BLaER1 (cell line): ENCODE measurements at regions not wholly inside any gene's neighbourhood (a gene's known extent, or its start where the extent isn't known, plus 50 kb on each side); places are given as distances from the start of the nearest gene placed in this dataset.
"Not testable (repeated sequence)": the region's sequence is repeated elsewhere in the genome, so short reads cannot be mapped to it uniquely, and the experiment has no call there.

Experiments
- H3K27ac ChIP-seq: shearing (Covaris generic); formaldehyde crosslinking; 2 replicates; pipeline ENCODE4 v1.8.1; 2022
- H3K27me3 ChIP-seq: shearing (Covaris generic); formaldehyde crosslinking; 2 replicates; pipeline ENCODE4 v1.8.1; 2022
- H3K36me3 ChIP-seq: shearing (Covaris generic); formaldehyde crosslinking; 2 replicates; pipeline ENCODE4 v1.8.1; 2022
- H3K4me1 ChIP-seq: shearing (Covaris generic); formaldehyde crosslinking; 2 replicates; pipeline ENCODE4 v1.8.1; 2022
- H3K4me2 ChIP-seq: shearing (Covaris generic); formaldehyde crosslinking; 2 replicates; pipeline ENCODE4 v1.8.1; 2022
- H3K4me3 ChIP-seq: shearing (Covaris generic); formaldehyde crosslinking; 2 replicates; pipeline ENCODE4 v1.8.1; 2022
- H3K9ac ChIP-seq: shearing (Covaris generic); formaldehyde crosslinking; 2 replicates; pipeline ENCODE4 v1.8.1; 2022
- H3K9me3 ChIP-seq: shearing (Covaris generic); formaldehyde crosslinking; 2 replicates; pipeline ENCODE4 v1.8.1; 2022
- H4K20me1 ChIP-seq: shearing (Covaris generic); formaldehyde crosslinking; 2 replicates; pipeline ENCODE4 v1.8.1; 2022
- Cebpa-rat ChIP-seq: shearing (Covaris generic); IDR thresholded peaks from 2 replicates; pipeline ENCODE4 v1.8.1; 2022

GRCh38 chr13:54511366-54511765 is 1482.8 kb downstream of the OLFM4 start:
- Histone ChIP-seq H3K9ac (no peak overlapping the region), H3K9me3 (no peaks in the 10 kb centered on the region), H3K36me3 (no peaks in the 10 kb centered on the region), H3K4me1 (no peaks in the 10 kb centered on the region), H3K4me2 (no peak overlapping the region), H3K27ac (no peak overlapping the region), H3K4me3 (no peak overlapping the region), H3K27me3 (no peaks in the 10 kb centered on the region), H4K20me1 (no peaks in the 10 kb centered on the region)
- TF ChIP-seq Cebpa-rat, result no peak

DNA sequence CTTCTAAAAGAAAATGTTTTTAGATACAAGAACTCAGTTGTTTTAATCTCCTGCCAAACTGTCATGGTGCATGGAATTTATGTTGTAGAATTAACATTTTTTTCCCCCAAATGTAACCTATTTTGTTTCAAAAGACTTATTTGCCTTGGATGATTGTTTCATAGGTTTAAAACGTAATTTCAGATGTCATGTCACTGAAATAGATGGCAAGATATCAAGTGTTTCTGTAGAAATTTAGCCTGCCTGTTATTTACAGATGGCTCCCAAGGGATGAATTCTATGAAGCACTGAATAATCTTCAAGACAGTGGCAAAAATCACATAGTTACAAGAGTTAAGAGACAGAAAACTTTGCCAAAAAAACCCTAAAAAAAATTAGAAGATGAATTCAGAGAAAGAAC is 1484.6 kb downstream of the OLFM4 start:
- Histone ChIP-seq H3K27me3 (no peaks in the 10 kb centered on the region), H3K27ac (no peak overlapping the region), H3K9ac (no peak overlapping the region), H3K36me3 (no peaks in the 10 kb centered on the region), H4K20me1 (no peaks in the 10 kb centered on the region), H3K4me1 (no peaks in the 10 kb centered on the region), H3K9me3 (no peaks in the 10 kb centered on the region), H3K4me2 (no peak overlapping the region), H3K4me3 (no peak overlapping the region)
- TF ChIP-seq Cebpa-rat, result no peak

DNA sequence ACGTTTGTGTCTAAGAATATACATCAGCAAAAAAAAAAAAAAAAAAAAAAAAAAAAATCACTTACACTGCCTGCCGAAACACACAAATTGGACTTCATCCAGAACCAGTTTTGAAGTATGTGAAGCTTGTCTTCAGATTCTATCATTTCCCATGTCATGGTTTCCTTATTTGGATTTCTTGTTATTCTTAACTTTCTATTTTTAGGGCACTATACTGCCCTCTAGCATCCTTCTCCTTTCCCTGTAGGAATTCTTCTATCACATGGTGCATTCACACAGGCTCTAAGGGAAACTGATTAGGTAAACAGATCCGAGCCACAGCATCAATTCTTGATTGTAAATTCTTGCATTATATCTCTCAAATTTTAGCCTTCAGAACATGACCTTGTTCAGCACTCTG is 1507.5 kb downstream of the OLFM4 start:
- no peak overlapping the region for H3K4me2 ChIP-seq
- H3K4me1 ChIP-seq, result no peaks in the 10 kb centered on the region
- H3K27ac ChIP-seq, result no peak overlapping the region
- TF ChIP-seq Cebpa-rat, result no peak
- H3K9me3 ChIP-seq, result no peaks in the 10 kb centered on the region
- H3K4me3 ChIP-seq, result no peak overlapping the region
- H3K36me3 ChIP-seq, result no peaks in the 10 kb centered on the region
- no peaks in the 10 kb centered on the region for H3K27me3 ChIP-seq
- no peak overlapping the region for H3K9ac ChIP-seq
- H4K20me1 ChIP-seq, result no peaks in the 10 kb centered on the region

- H4K20me1 ChIP-seq, result no peaks in the 10 kb centered on the region
- no peaks in the 10 kb centered on the region for H3K9me3 ChIP-seq
- no peaks in the 10 kb centered on the region for H3K27me3 ChIP-seq
- no peak overlapping the region for H3K4me3 ChIP-seq
- no peak for TF ChIP-seq Cebpa-rat
- no peaks in the 10 kb centered on the region for H3K4me1 ChIP-seq
- no peak overlapping the region for H3K9ac ChIP-seq
- no peak overlapping the region for H3K4me2 ChIP-seq
- no peak overlapping the region for H3K27ac ChIP-seq
- H3K36me3 ChIP-seq, result no peaks in the 10 kb centered on the region
Measured at GRCh38 chr13:54563286-54563685, 1534.7 kb downstream of the OLFM4 start.

DNA sequence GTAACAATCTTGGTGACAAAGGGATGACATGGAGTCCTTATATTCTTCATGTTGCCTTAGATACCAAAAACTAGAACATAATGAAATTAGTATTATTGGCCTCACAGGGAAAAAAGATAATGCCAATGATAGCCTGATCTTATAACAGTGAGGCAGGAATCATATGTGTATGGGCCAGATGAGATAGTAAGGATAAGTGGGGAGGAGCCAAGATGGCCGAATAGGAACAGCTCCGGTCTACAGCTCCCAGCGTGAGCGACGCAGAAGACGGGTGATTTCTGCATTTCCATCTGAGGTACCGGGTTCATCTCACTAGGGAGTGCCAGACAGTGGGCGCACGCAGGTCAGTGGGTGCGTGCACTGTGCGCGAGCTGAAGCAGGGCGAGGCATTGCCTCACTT is 1543.4 kb downstream of the OLFM4 start:
- H3K4me3 ChIP-seq, result not testable (repeated sequence)

DNA sequence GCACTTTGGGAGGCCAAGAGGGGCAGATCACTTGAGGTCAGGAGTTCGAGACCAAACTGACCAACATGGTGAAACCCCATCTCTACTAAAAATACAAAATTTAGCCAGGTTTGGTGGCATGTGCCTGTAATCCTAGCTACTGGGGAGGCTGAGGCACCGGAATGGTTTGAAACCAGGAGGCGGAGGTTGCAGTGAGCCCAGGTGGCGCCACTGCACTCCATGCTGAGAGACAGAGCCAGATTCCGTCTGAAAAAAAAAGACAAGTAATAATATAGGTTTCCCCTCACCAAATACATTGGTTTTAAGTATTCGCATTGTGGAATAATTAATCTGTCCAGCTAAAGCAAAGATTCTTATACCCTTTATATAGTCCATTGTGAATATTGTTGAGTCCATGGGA is 1544.6 kb downstream of the OLFM4 start:
- Histone ChIP-seq H3K4me3 (no peak overlapping the region), H3K36me3 (no peaks in the 10 kb centered on the region), H3K4me2 (no peak overlapping the region), H3K9ac (no peak overlapping the region), H3K4me1 (no peaks in the 10 kb centered on the region), H3K27me3 (no peaks in the 10 kb centered on the region), H3K27ac (no peak overlapping the region), H3K9me3 (no peaks in the 10 kb centered on the region), H4K20me1 (no peaks in the 10 kb centered on the region)
- no peak for TF ChIP-seq Cebpa-rat

More for the DNA sequence above, 1543.4 kb downstream of the OLFM4 start:
- H4K20me1 ChIP-seq, H3K9ac ChIP-seq, H3K27me3 ChIP-seq, H3K36me3 ChIP-seq, H3K4me1 ChIP-seq, H3K4me2 ChIP-seq, H3K9me3 ChIP-seq, H3K27ac ChIP-seq: not testable (repeated sequence)

GRCh38 chr13:54574791-54575190 is 1546.2 kb downstream of the OLFM4 start:
- Histone ChIP-seq H3K27me3 (no peaks in the 10 kb centered on the region), H3K9me3 (no peaks in the 10 kb centered on the region), H3K4me3 (no peak overlapping the region), H3K4me1 (no peaks in the 10 kb centered on the region), H3K36me3 (no peaks in the 10 kb centered on the region), H3K27ac (no peak overlapping the region), H4K20me1 (no peaks in the 10 kb centered on the region), H3K4me2 (no peak overlapping the region), H3K9ac (no peak overlapping the region)
- TF ChIP-seq Cebpa-rat, result no peak

DNA sequence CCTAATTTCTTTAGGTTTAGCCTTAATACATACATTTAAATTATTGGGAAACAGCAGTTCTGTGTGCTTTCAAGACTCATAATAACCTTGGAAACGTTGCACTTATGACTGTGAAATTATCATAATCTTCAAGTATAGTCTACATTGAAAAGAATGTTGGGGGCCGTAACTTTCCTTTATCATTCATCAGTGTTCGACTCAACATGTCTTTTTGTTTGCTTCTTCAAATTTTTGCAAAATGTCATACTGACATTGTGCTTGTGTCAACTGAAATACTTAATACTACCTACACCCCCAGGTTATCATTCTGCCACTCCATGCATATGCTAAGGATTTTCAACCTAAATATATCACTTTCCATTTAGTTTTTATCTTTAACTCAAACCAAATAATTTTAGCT is 1562.9 kb downstream of the OLFM4 start:
- H3K9me3 ChIP-seq, result no peaks in the 10 kb centered on the region
- no peaks in the 10 kb centered on the region for H3K4me1 ChIP-seq
- no peak overlapping the region for H3K9ac ChIP-seq
- H3K4me3 ChIP-seq, result no peak overlapping the region
- H3K27me3 ChIP-seq, result no peaks in the 10 kb centered on the region
- H3K27ac ChIP-seq, result no peak overlapping the region
- TF ChIP-seq Cebpa-rat, result no peak
- H3K36me3 ChIP-seq, result no peaks in the 10 kb centered on the region
- no peaks in the 10 kb centered on the region for H4K20me1 ChIP-seq
- H3K4me2 ChIP-seq, result no peak overlapping the region

GRCh38 chr13:54592201-54592600 is 1563.6 kb downstream of the OLFM4 start:
- no peak for TF ChIP-seq Cebpa-rat
- Histone ChIP-seq H3K27ac (no peak overlapping the region), H3K9ac (no peak overlapping the region), H3K4me1 (no peaks in the 10 kb centered on the region), H4K20me1 (no peaks in the 10 kb centered on the region), H3K4me3 (no peak overlapping the region), H3K9me3 (no peaks in the 10 kb centered on the region), H3K27me3 (no peaks in the 10 kb centered on the region), H3K4me2 (no peak overlapping the region), H3K36me3 (no peaks in the 10 kb centered on the region)

DNA sequence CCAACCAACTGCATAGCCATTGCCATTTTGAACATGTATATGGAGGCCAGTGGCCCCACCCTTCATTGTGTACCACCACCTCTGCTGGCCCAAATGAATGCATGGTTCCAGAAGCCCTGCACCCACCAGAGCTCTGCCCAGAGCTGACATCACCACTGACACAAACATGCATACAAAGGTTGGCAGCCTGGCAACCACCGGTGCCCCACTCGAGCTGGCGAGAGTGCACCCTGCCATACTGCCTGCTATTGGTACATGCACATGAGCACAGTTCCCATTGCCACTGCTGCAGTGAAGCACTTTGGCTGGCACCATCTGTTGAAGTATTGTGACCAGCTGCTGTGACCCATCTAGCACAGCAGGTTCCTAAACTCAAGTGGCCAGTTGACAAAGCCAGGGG is 1564.9 kb downstream of the OLFM4 start:
- no peak for TF ChIP-seq Cebpa-rat
- H3K9ac ChIP-seq, result no peak overlapping the region
- no peaks in the 10 kb centered on the region for H3K27me3 ChIP-seq
- no peak overlapping the region for H3K4me3 ChIP-seq
- no peaks in the 10 kb centered on the region for H3K9me3 ChIP-seq
- H4K20me1 ChIP-seq, result no peaks in the 10 kb centered on the region
- no peaks in the 10 kb centered on the region for H3K36me3 ChIP-seq
- no peaks in the 10 kb centered on the region for H3K4me1 ChIP-seq
- H3K27ac ChIP-seq, result no peak overlapping the region
- no peak overlapping the region for H3K4me2 ChIP-seq

DNA sequence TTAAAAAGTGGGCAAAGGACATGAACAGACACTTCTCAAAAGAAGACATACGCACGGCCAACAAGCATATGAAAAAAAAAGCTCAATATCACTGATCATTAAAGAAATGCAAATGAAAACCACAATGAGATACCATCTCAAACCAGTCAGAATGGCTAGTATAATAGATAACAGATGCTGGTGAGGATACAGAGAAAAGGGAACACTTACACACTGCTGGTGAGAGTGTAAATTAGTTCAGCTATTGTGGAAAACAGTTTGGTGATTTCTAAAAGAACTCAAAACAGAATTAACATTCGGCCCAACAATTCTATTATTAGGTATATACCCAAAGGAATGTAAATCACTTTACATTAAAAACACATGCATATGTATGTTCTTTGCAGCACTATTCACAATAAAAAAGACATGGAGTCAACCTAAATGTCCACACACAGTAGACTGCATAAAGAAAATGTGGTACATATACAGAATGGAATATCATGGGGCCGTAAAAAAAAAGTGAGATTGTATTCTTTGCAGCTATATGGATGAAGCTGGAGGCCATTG is 1569.0 kb downstream of the OLFM4 start:
- Histone ChIP-seq H3K36me3 (no peaks in the 10 kb centered on the region), H3K27me3 (no peaks in the 10 kb centered on the region), H3K4me3 (no peak overlapping the region), H4K20me1 (no peaks in the 10 kb centered on the region), H3K27ac (no peak overlapping the region), H3K9me3 (no peaks in the 10 kb centered on the region), H3K4me2 (no peak overlapping the region), H3K4me1 (no peaks in the 10 kb centered on the region), H3K9ac (no peak overlapping the region)
- TF ChIP-seq Cebpa-rat, result no peak
